MCF 10A (cell line): ENCODE measurements at regions not wholly inside any gene's neighbourhood (a gene's known extent, or its start where the extent isn't known, plus 50 kb on each side); places are given as distances from the start of the nearest gene placed in this dataset.
A peak's percentile ranks its signal among the peaks of the same experiment; 100 is the strongest.

Experiments used
- BruUV-seq: library from RNA; stranded (reverse); fragments of 400-500 nt; replicated peaks from 2 replicates; lab custom pipeline; 2021; lab: Mats Ljungman, UMichigan
- CTCF ChIA-PET: fragments of 300-600 bp; sonication (Branson Sonifier 250); formaldehyde crosslinking; extraction: SDS; loops from one replicate; lab custom pipeline; 2021; ENCODE audit warnings: antibody characterized with exemption, inconsistent platforms; lab: Yijun Ruan, JAX
- POLR2A ChIA-PET: fragments of 300-600, 350-650 bp; sonication (Branson Sonifier 250); formaldehyde crosslinking; extraction: SDS; loops from one replicate; lab custom pipeline; 2020; ENCODE audit warnings: antibody characterized with exemption, inconsistent platforms; lab: Yijun Ruan, JAX
- DNase-seq: peaks from one replicate; pipeline ENCODE4 v3.0.0-alpha.2; 2018; ENCODE audit not compliant: unreplicated experiment
- H3K27ac Mint-ChIP-seq: one replicate; pipeline ENCODE4 v1.8.0; 2022; ENCODE audit warnings: mild to moderate bottlenecking, low read depth, mixed read lengths; ENCODE audit not compliant: unreplicated experiment
- H3K27me3 Mint-ChIP-seq: one replicate; pipeline ENCODE4 v1.8.0; 2022; ENCODE audit warnings: mixed read lengths; ENCODE audit not compliant: insufficient read depth, unreplicated experiment
- H3K36me3 Mint-ChIP-seq: one replicate; pipeline ENCODE4 v1.8.0; 2022; ENCODE audit warnings: mild to moderate bottlenecking, moderate library complexity, mixed read lengths; ENCODE audit not compliant: insufficient read depth, unreplicated experiment
- H3K4me1 Mint-ChIP-seq: one replicate; pipeline ENCODE4 v1.8.0; 2022; ENCODE audit warnings: mixed read lengths; ENCODE audit not compliant: insufficient read depth, unreplicated experiment
- H3K4me3 Mint-ChIP-seq: one replicate; pipeline ENCODE4 v1.8.0; 2022; ENCODE audit warnings: mild to moderate bottlenecking, moderate library complexity, mixed read lengths; ENCODE audit not compliant: unreplicated experiment
- H3K9me3 Mint-ChIP-seq: one replicate; pipeline ENCODE4 v1.8.0; 2022; ENCODE audit warnings: mixed read lengths; ENCODE audit not compliant: unreplicated experiment
- CTCF ChIP-seq: fragments of 200-600 bp; IDR thresholded peaks from one replicate; pipeline ENCODE4 v1.8.0; 2022; ENCODE audit warnings: antibody characterized with exemption, mild to moderate bottlenecking; ENCODE audit not compliant: unreplicated experiment
- intact Hi-C: fragments of 100-400 bp; cut with micrococcal nuclease; formaldehyde crosslinking; loops from 2 replicates; pipeline ENCODE4 v1.14.1; 2022

DNA sequence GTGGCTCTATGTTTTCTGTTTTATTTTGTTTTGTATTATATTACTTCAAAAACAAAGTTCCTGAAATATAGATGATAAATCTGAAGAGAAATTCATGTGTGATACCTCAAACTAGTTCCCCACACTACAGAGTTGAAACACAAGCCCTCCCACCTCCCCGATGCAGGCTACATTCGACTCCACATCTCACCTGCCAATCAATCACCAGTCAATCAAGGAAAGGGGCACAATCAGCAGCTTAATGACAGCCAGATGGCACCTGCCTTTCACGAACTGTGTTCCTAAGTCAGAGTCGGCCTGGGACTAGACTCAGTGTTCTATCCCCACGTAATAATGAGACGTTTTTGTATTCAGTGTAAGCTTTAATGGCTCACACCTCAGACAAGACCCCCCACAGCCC is 313.4 kb downstream of the SPATA17 start:
- Mint-ChIP-seq H3K27ac (no peak overlapping the region), H3K27me3 (peaks cover 51% of the 10 kb centered on the region), H3K4me3 (no peak overlapping the region), H3K9me3 (no peaks in the 10 kb centered on the region), H3K36me3 (no peaks in the 10 kb centered on the region), H3K4me1 (peaks cover 7% of the 10 kb centered on the region)
- CTCF ChIA-PET = interaction anchor here (0.5 to 1.0 kb wide), 7 partner anchors 16 to 431 kb away, joined by 3 read pairs; no protein-coding TSS in a partner anchor
- intact Hi-C loops = no loop called here
- BruUV-seq = no TSS peak
- POLR2A ChIA-PET = interaction anchor here (0.6 kb wide), 1 partner anchor 62 kb away, joined by 3 read pairs; no protein-coding TSS in a partner anchor
- no peak for TF ChIP-seq CTCF
- DNase-seq = no peak

DNA sequence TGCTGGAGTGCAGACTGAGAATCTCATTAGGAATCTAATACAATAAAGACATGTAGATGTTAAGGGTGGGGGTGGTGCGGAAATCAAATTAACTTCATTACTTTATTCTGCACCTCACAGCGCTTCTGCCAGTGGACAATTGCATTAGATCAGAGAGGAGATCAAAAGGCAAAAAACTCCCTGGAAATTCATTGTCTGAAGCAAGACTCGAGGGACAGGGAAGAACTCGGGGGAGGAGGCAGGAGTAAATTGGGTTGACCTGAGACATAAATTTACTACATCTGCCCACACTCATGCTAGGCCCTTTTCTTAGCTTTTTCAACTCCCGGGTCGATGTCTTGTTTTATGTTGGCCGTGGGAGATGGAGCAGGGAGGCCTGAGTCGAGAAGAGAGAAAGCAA is 315.4 kb downstream of the SPATA17 start:
- BruUV-seq = no TSS peak
- Mint-ChIP-seq H3K27me3 (peaks cover 31% of the 10 kb centered on the region), H3K4me1 (peaks cover 7% of the 10 kb centered on the region), H3K4me3 (no peak overlapping the region), H3K36me3 (no peaks in the 10 kb centered on the region), H3K9me3 (no peaks in the 10 kb centered on the region), H3K27ac (no peak overlapping the region)
- CTCF ChIA-PET = interaction anchor here (0.7 kb wide), 1 partner anchor 30 kb away, joined by 3 read pairs; no protein-coding TSS in a partner anchor
- no peak for DNase-seq
- intact Hi-C loops = no loop called here
- POLR2A ChIA-PET = no interaction called here
- TF ChIP-seq CTCF = no peak

GRCh38 chr1:217948741-217949140 is 317.6 kb downstream of the SPATA17 start:
- H3K36me3 Mint-ChIP-seq = no peaks in the 10 kb centered on the region
- DNase-seq = peak; percentile 48
- TF ChIP-seq CTCF = no peak
- no peaks in the 10 kb centered on the region for H3K9me3 Mint-ChIP-seq
- H3K27me3 Mint-ChIP-seq = peaks cover 19% of the 10 kb centered on the region
- H3K27ac Mint-ChIP-seq = no peak overlapping the region
- no TSS peak for BruUV-seq
- H3K4me3 Mint-ChIP-seq = no peak overlapping the region
- POLR2A ChIA-PET = no interaction called here
- CTCF ChIA-PET = interaction anchor here (0.5 to 1.4 kb wide), 5 partner anchors 10 to 1471 kb away, joined by 3 to 6 read pairs (median 3); no protein-coding TSS in a partner anchor
- intact Hi-C loops = no loop called here
- H3K4me1 Mint-ChIP-seq = peaks cover 15% of the 10 kb centered on the region

- Mint-ChIP-seq H3K4me1 (peaks cover 20% of the 10 kb centered on the region), H3K27ac (no peak overlapping the region), H3K9me3 (no peaks in the 10 kb centered on the region), H3K36me3 (no peaks in the 10 kb centered on the region), H3K4me3 (no peak overlapping the region), H3K27me3 (peaks cover 20% of the 10 kb centered on the region)
- no TSS peak for BruUV-seq
- intact Hi-C loops = no loop called here
- no peak for TF ChIP-seq CTCF
- ChIA-PET CTCF (interaction anchor here (0.7 to 1.3 kb wide), 3 partner anchors 39 to 398 kb away, joined by 3 read pairs; no protein-coding TSS in a partner anchor), POLR2A (interaction anchor here (0.8 to 1.1 kb wide), 3 partner anchors 10 to 200 kb away, joined by 3 read pairs; no protein-coding TSS in a partner anchor)
- no peak for DNase-seq
These were observed 322.2 kb downstream of the SPATA17 start for GRCh38 chr1:217953330-217953729.
